ENCODE measurements at regions not wholly inside any gene's neighbourhood (a gene's known extent, or its start where the extent isn't known, plus 50 kb on each side); places are given as distances from the start of the nearest gene placed in this dataset.
"Not testable (repeated sequence)": the region's sequence is repeated elsewhere in the genome, so short reads cannot be mapped to it uniquely, and the experiment has no call there.

GRCh38 chr6:56835612-56836011 lies 119.3 kb upstream of the BEND6 start:
- DNase-seq (ENCODE audit: low read depth) = no peak
- H3K4me3 ChIP-seq (ENCODE audit: low read depth, low read length) = no peak overlapping the region
- TF ChIP-seq, protein P1, sequence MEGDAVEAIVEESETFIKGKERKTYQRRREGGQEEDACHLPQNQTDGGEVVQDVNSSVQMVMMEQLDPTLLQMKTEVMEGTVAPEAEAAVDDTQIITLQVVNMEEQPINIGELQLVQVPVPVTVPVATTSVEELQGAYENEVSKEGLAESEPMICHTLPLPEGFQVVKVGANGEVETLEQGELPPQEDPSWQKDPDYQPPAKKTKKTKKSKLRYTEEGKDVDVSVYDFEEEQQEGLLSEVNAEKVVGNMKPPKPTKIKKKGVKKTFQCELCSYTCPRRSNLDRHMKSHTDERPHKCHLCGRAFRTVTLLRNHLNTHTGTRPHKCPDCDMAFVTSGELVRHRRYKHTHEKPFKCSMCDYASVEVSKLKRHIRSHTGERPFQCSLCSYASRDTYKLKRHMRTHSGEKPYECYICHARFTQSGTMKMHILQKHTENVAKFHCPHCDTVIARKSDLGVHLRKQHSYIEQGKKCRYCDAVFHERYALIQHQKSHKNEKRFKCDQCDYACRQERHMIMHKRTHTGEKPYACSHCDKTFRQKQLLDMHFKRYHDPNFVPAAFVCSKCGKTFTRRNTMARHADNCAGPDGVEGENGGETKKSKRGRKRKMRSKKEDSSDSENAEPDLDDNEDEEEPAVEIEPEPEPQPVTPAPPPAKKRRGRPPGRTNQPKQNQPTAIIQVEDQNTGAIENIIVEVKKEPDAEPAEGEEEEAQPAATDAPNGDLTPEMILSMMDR (IDR thresholded peaks at IDR 0.05; ENCODE audit: insufficient read depth, low read depth, low read length) = no peak

DNA sequence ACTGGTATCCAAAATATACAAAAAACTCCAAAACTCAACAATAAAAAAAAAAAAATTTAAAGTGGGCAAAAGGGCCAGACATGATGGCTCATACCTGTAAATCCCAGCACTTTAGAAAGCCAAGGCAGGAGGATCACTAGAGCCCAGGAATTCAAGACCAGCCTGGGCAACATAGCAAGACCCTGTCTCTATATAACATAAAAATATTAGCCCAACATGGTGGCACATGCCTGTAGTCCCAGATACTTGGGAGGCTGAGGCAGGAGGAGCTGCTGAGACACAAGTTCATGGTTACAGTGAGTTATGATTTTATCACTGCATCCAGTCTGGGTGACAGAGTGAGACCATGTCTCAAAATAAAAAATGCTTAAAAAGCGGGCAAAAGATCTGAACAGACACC lies 121.0 kb upstream of the BEND6 start:
- no peak overlapping the region for H3K4me3 ChIP-seq (ENCODE audit: low read depth, low read length)
- TF ChIP-seq, protein P1 (IDR thresholded peaks at IDR 0.05; ENCODE audit: insufficient read depth, low read depth, low read length) = no peak
- no peak for DNase-seq (ENCODE audit: low read depth)

GRCh38 chr6:56833127-56833791 lies 121.6 kb upstream of the BEND6 start:
- TF ChIP-seq, protein P1 (IDR thresholded peaks at IDR 0.05; ENCODE audit: insufficient read depth, low read depth, low read length) = no peak
- no peak overlapping the region for H3K4me3 ChIP-seq (ENCODE audit: low read depth, low read length)
- no peak for DNase-seq (ENCODE audit: low read depth)

- TF ChIP-seq, protein P1 (IDR thresholded peaks at IDR 0.05; ENCODE audit: insufficient read depth, low read depth, low read length) = no peak
- H3K4me3 ChIP-seq (ENCODE audit: low read depth, low read length) = no peak overlapping the region
- no peak for DNase-seq (ENCODE audit: low read depth)
These were observed 122.7 kb upstream of the BEND6 start for GRCh38 chr6:56832225-56832624.

GRCh38 chr6:56831334-56831733 lies 123.6 kb upstream of the BEND6 start:
- DNase-seq (ENCODE audit: low read depth) = no peak

DNA sequence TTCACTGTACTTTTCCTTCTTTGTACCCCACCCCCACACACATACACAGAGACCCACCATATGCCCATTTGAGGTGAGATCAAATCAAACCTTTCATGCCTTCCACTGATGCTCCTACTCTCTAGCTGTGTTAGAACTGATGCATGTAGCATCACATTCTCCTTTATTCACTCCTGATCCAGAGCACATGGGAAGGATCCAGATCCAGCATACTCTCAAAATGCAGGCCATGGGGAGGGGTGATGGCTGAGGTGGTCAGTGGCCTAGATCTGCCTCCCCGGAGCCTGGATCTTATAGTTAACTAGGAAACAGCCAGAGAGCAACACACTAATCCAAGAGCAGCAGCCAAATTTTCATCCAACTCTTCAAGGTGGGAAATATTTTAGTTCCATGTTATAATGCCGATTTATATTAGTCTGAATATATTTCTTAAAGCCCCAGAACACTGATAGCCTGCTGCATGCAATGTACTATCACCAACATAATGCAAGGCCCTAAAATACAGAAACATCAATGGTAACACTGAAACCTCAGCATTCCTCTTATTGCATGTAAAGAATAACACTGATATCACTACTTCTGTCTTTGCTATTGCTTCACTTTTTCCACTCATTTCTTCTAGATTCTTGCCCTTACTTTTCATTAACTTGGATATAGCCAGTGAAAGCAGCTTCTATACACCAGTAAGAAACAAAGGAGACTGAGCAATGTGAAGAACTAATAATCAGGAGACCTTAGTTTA lies 126.8 kb upstream of the BEND6 start:
- DNase-seq (ENCODE audit: low read depth) = peak; percentile 39
- TF ChIP-seq, protein P1 (IDR thresholded peaks at IDR 0.05; ENCODE audit: insufficient read depth, low read depth, low read length) = no peak
- no peak overlapping the region for H3K4me3 ChIP-seq (ENCODE audit: low read depth, low read length)

More at GRCh38 chr6:56831334-56831733, 123.6 kb upstream of the BEND6 start:
- no peak overlapping the region for H3K4me3 ChIP-seq (ENCODE audit: low read depth, low read length)
- TF ChIP-seq, protein P1 (IDR thresholded peaks at IDR 0.05; ENCODE audit: insufficient read depth, low read depth, low read length) = no peak

- DNase-seq (ENCODE audit: low read depth); H3K4me3 ChIP-seq (ENCODE audit: low read depth, low read length): not testable (repeated sequence)
These were observed 130.5 kb upstream of the BEND6 start for GRCh38 chr6:56824431-56824830.
